Astrocyte (in vitro differentiated cells and primary cell): ENCODE measurements at regions not wholly inside any gene's neighbourhood (a gene's known extent, or its start where the extent isn't known, plus 50 kb on each side); places are given as distances from the start of the nearest gene placed in this dataset.

Experiments
- DNase-seq: peaks from one replicate; pipeline ENCODE4 v3.0.0-alpha.2; 2010; ENCODE audit warnings: low read depth
- FAIRE-seq: peaks from 2 replicates; lab custom pipeline; 2011; peaks lifted over from hg19 to GRCh38; lab: Jason Lieb, UNC
- H2AFZ ChIP-seq: 2 replicates; pipeline ENCODE4 v1.6.0; 2012; ENCODE audit warnings: low read depth, low read length, inconsistent platforms
- H3K27ac ChIP-seq: 2 replicates; pipeline ENCODE4 v1.5.1; 2011; ENCODE audit warnings: low read depth, low read length, inconsistent platforms
- H3K27me3 ChIP-seq: 2 replicates; pipeline ENCODE4 v1.6.0; 2011; ENCODE audit warnings: low read length, inconsistent platforms; ENCODE audit not compliant: insufficient read depth
- H3K36me3 ChIP-seq: 2 replicates; pipeline ENCODE4 v1.5.1; 2011; ENCODE audit warnings: low read length, inconsistent platforms; ENCODE audit not compliant: insufficient read depth
- H3K4me1 ChIP-seq: 2 replicates; pipeline ENCODE4 v1.5.1; 2011; ENCODE audit warnings: low read length, inconsistent platforms; ENCODE audit not compliant: insufficient read depth
- H3K4me2 ChIP-seq: 2 replicates; pipeline ENCODE4 v1.6.0; 2012; ENCODE audit warnings: low read length, inconsistent platforms
- H3K4me3 ChIP-seq: 2 replicates; pipeline ENCODE4 v1.5.1; 2011; ENCODE audit warnings: low read depth, mild to moderate bottlenecking, low read length, inconsistent platforms; ENCODE audit not compliant: insufficient read depth
- H3K79me2 ChIP-seq: 2 replicates; pipeline ENCODE4 v1.6.0; 2012; ENCODE audit warnings: mild to moderate bottlenecking, low read length, inconsistent platforms; ENCODE audit not compliant: insufficient read depth
- H3K9ac ChIP-seq: 2 replicates; pipeline ENCODE4 v1.6.0; 2012; ENCODE audit warnings: mild to moderate bottlenecking, low read length, inconsistent platforms
- H3K9me3 ChIP-seq: 2 replicates; pipeline ENCODE4 v1.5.1; 2012; ENCODE audit warnings: low read depth, mild to moderate bottlenecking, low read length, inconsistent platforms; ENCODE audit not compliant: insufficient read depth
- H4K20me1 ChIP-seq: 2 replicates; pipeline ENCODE4 v1.6.0; 2012; ENCODE audit warnings: low read length, inconsistent platforms; ENCODE audit not compliant: insufficient read depth
- H3K27ac Mint-ChIP-seq: one replicate; pipeline ENCODE4 v1.8.0; 2021; ENCODE audit warnings: mild to moderate bottlenecking, mixed read lengths; ENCODE audit not compliant: unreplicated experiment
- H3K27me3 Mint-ChIP-seq: one replicate; pipeline ENCODE4 v1.8.0; 2021; ENCODE audit warnings: low read depth, mixed read lengths; ENCODE audit not compliant: unreplicated experiment
- H3K36me3 Mint-ChIP-seq: one replicate; pipeline ENCODE4 v1.8.0; 2021; ENCODE audit warnings: low read depth, mixed read lengths; ENCODE audit not compliant: unreplicated experiment
- H3K4me1 Mint-ChIP-seq: one replicate; pipeline ENCODE4 v1.8.0; 2021; ENCODE audit warnings: low read depth, mixed read lengths; ENCODE audit not compliant: unreplicated experiment
- H3K4me3 Mint-ChIP-seq: one replicate; pipeline ENCODE4 v1.8.0; 2021; ENCODE audit warnings: mild to moderate bottlenecking, moderate library complexity, mixed read lengths; ENCODE audit not compliant: unreplicated experiment
- H3K9me3 Mint-ChIP-seq: one replicate; pipeline ENCODE4 v1.8.0; 2021; ENCODE audit warnings: mild to moderate bottlenecking, mixed read lengths; ENCODE audit not compliant: unreplicated experiment
- CTCF ChIP-seq: IDR thresholded peaks from 2 replicates; pipeline ENCODE4 v1.5.1; 2011; ENCODE audit warnings: low read depth, mild to moderate bottlenecking, inconsistent platforms, low read length, moderate library complexity; ENCODE audit not compliant: insufficient read depth
- EZH2 ChIP-seq: IDR thresholded peaks from 2 replicates; pipeline ENCODE4 v1.6.1; 2012; ENCODE audit warnings: mild to moderate bottlenecking, low read length, inconsistent platforms; ENCODE audit not compliant: insufficient read depth

GRCh38 chr2:186379052-186379451 lies 107.0 kb upstream of the ZC3H15 start:
- Mint-ChIP-seq H3K4me3 (no peak overlapping the region), H3K27me3 (no peaks in the 10 kb centered on the region), H3K27ac (no peak overlapping the region), H3K9me3 (no peaks in the 10 kb centered on the region), H3K4me1 (no peaks in the 10 kb centered on the region), H3K36me3 (no peaks in the 10 kb centered on the region)
- H3K9ac ChIP-seq = no peak overlapping the region
- no peaks in the 10 kb centered on the region for H3K9me3 ChIP-seq
- H2AFZ ChIP-seq = no peak overlapping the region
- FAIRE-seq (no peak), DNase-seq (no peak)
- H3K4me3 ChIP-seq = no peak overlapping the region
- H3K27ac ChIP-seq = no peak overlapping the region
- H4K20me1 ChIP-seq = no peaks in the 10 kb centered on the region
- H3K79me2 ChIP-seq = no peaks in the 10 kb centered on the region
- no peak overlapping the region for H3K4me2 ChIP-seq
- no peaks in the 10 kb centered on the region for H3K4me1 ChIP-seq
- TF ChIP-seq EZH2 = no peak
- no peak for TF ChIP-seq CTCF
- no peaks in the 10 kb centered on the region for H3K27me3 ChIP-seq
- no peaks in the 10 kb centered on the region for H3K36me3 ChIP-seq

DNA sequence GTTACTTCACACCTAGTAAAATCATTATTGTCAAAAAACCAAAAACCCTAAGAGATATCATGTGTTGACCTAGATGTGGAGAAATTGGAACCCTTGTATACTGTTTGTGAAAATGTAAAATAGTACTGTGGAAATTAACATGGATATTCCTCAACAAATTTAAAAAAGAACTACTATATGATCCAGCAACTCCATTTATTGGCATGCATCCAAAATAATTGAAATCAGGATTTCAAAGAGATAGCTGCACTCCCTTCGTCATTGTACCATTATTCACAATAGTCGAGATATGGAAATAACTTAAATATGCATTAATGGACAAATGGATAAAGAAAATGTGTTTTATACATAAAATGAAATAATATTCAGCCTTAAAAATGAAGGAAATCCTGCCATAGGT lies 105.3 kb upstream of the ZC3H15 start:
- no peak overlapping the region for H3K4me3 ChIP-seq
- Mint-ChIP-seq H3K36me3 (no peaks in the 10 kb centered on the region), H3K27me3 (no peaks in the 10 kb centered on the region), H3K27ac (no peak overlapping the region), H3K9me3 (peaks cover 3% of the 10 kb centered on the region), H3K4me1 (no peaks in the 10 kb centered on the region), H3K4me3 (no peak overlapping the region)
- no peaks in the 10 kb centered on the region for H3K79me2 ChIP-seq
- no peaks in the 10 kb centered on the region for H3K27me3 ChIP-seq
- no peaks in the 10 kb centered on the region for H4K20me1 ChIP-seq
- H3K36me3 ChIP-seq = no peaks in the 10 kb centered on the region
- FAIRE-seq (no peak), DNase-seq (no peak)
- no peak overlapping the region for H2AFZ ChIP-seq
- H3K9ac ChIP-seq = no peak overlapping the region
- TF ChIP-seq CTCF (no peak), EZH2 (no peak)
- no peak overlapping the region for H3K4me2 ChIP-seq
- no peaks in the 10 kb centered on the region for H3K9me3 ChIP-seq
- H3K4me1 ChIP-seq = no peaks in the 10 kb centered on the region
- H3K27ac ChIP-seq = no peak overlapping the region

GRCh38 chr2:186381573-186381972 lies 104.5 kb upstream of the ZC3H15 start:
- no peaks in the 10 kb centered on the region for H3K36me3 ChIP-seq
- FAIRE-seq = no peak
- DNase-seq = no peak
- no peak overlapping the region for H3K27ac ChIP-seq
- no peak for TF ChIP-seq CTCF
- TF ChIP-seq EZH2 = no peak
- H3K4me1 ChIP-seq = no peaks in the 10 kb centered on the region
- H3K4me3 ChIP-seq = no peak overlapping the region
- H3K4me3 Mint-ChIP-seq = no peak overlapping the region
- peaks cover 4% of the 10 kb centered on the region for H3K9me3 ChIP-seq
- no peaks in the 10 kb centered on the region for H4K20me1 ChIP-seq
- H3K4me1 Mint-ChIP-seq = no peaks in the 10 kb centered on the region
- no peaks in the 10 kb centered on the region for H3K36me3 Mint-ChIP-seq
- H2AFZ ChIP-seq = no peak overlapping the region
- no peak overlapping the region for H3K9ac ChIP-seq
- no peaks in the 10 kb centered on the region for H3K27me3 ChIP-seq
- no peaks in the 10 kb centered on the region for H3K79me2 ChIP-seq
- no peak overlapping the region for H3K4me2 ChIP-seq
- no peak overlapping the region for H3K27ac Mint-ChIP-seq
- peaks cover 8% of the 10 kb centered on the region for H3K9me3 Mint-ChIP-seq
- no peaks in the 10 kb centered on the region for H3K27me3 Mint-ChIP-seq
